SK-MEL-5 (cell line): ENCODE measurements at regions not wholly inside any gene's neighbourhood (a gene's known extent, or its start where the extent isn't known, plus 50 kb on each side); places are given as distances from the start of the nearest gene placed in this dataset.
"Not testable (repeated sequence)": the region's sequence is repeated elsewhere in the genome, so short reads cannot be mapped to it uniquely, and the experiment has no call there.

Experiments
- DNase-seq: peaks from one replicate; pipeline ENCODE4 v3.0.0-alpha.2; 2016; ENCODE audit warnings: low read depth, low spot score
- in situ Hi-C: cut with HindIII; loops from 2 replicates; pipeline ENCODE4 v1.10.0; 2016; ENCODE audit warnings: low sequenced_read_pairs, high pct_unique_total_duplicates, low pct_unique_long_range_greater_than_20kb

DNA sequence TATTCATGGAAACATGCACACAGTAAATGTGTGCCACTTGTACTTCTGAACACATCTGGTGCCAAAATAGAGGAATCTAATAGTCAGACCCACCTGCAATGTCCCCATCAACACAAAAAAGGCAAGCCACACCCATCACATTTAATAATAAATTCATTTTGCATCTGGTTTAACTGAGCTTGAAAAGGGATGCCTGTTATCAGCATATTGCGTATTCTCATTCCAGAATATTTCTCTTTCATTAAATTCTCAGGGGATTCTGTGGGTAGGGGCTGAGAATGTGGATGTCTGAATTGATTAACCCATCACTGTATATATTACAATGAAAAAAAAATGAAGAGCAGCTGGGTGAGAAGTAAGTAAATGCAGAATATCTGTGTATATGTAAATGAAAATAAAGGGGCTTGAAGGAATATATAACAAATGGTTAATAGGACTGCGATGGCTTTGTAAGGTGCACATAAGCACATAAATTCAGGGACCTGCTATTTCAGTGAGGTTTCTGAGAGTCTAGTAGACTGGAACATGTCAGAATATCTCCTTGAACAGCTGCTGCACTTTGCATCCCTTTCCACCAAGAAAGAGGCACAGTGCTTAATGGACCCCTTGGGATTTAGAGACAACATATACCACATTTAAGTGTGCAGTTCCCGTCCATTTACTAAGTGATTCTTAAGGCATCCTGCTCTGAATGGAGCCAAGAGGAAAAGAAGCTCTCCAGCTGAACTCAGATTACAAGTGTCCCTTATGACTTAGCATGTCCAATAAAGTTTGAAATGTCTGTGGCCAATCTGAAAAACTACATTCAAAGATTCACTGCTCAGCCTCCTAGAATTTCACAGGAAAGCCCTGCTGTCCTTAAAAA is 104.1 kb upstream of the NIPBL start:
- DNase-seq: no peak
- in situ Hi-C loops: no loop called here

- in situ Hi-C loops: no loop called here
- DNase-seq: peak; percentile 88
Measured at GRCh38 chr5:36777105-36777757, 99.3 kb upstream of the NIPBL start.

- in situ Hi-C loops: no loop called here
- DNase-seq: no peak
Measured at GRCh38 chr5:36778336-36778735, 98.2 kb upstream of the NIPBL start.

DNA sequence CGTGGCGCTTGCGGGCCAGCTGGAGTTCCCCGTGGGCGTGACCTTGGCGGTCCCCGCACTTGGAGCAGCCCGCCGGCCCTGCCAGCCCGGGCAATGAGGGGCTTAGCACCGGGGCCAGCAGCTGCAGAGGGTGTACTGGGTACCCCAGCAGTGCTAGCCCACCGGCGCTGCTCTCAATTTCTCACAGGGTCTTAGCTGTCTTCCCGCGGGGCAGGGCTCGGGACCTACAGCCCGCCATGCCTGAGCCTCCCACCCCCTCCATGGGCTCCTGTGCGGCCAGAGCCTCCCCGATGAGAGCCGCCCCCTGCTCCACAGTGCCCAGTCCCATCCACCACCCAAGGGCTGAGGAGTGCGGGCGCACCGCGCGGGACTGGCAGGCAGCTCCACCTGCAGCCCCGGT is 94.0 kb upstream of the NIPBL start:
- in situ Hi-C loops, DNase-seq: not testable (repeated sequence)

GRCh38 chr5:36786448-36787012 is 90.0 kb upstream of the NIPBL start:
- DNase-seq: no peak
- in situ Hi-C loops: no loop called here

GRCh38 chr5:36787365-36788093 is 89.0 kb upstream of the NIPBL start:
- in situ Hi-C loops: no loop called here
- DNase-seq: no peak

DNA sequence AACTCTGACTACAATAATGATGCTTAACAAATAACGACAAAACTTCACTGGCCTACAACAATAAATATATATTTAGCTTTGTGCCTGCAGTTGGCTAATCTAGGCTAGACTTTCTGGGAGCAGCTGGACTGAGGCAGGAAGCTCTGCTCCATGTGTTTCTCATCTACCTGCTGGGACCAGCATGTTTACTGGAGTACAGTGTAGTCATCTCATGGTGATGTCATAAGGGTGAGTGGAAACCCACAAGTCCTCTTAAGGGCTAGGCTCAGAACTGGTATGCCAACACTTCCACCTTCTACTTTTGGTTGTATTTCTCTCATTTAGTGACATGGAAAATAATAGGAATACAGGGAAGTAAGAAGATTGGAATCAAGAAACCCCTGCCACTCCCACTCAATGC is 85.7 kb upstream of the NIPBL start:
- in situ Hi-C loops: no loop called here
- no peak for DNase-seq

GRCh38 chr5:36792560-36793180 is 83.9 kb upstream of the NIPBL start:
- in situ Hi-C loops: no loop called here

GRCh38 chr5:36795366-36795765 is 81.2 kb upstream of the NIPBL start:
- DNase-seq: no peak
- in situ Hi-C loops: no loop called here

More at GRCh38 chr5:36792560-36793180, 83.9 kb upstream of the NIPBL start:
- DNase-seq: peak; percentile 57

- in situ Hi-C loops: no loop called here
- DNase-seq: no peak
Measured at GRCh38 chr5:36796155-36796554, 80.4 kb upstream of the NIPBL start.

GRCh38 chr5:36801523-36801922 is 75.0 kb upstream of the NIPBL start:
- DNase-seq: no peak
- in situ Hi-C loops: no loop called here

- no peak for DNase-seq
- in situ Hi-C loops: no loop called here
Measured at GRCh38 chr5:36802187-36802586, 74.4 kb upstream of the NIPBL start.

- DNase-seq, in situ Hi-C loops: not testable (repeated sequence)
Measured at GRCh38 chr5:36813249-36813648, 63.3 kb upstream of the NIPBL start.

- in situ Hi-C loops: no loop called here
- DNase-seq: no peak
Measured at GRCh38 chr5:36815871-36816270, 60.7 kb upstream of the NIPBL start.

DNA sequence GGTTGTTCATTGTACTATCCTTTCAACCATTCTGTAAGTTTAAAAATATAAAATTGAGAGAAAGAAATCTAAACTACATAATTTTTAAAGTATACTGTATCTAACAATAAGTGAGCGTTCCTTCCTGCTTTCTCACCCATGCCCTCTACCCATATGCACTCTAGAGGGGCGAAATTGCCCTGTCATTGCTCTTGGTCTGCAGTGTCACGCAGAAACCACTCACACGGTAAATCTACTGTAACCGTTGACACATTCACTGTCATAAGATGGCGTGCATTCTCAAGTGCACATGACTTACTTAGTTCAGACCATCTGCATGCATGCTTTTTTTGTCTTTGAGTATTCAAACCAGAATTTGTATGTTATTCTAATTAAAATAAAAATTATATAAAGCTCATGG is 55.7 kb upstream of the NIPBL start:
- in situ Hi-C loops: no loop called here
- DNase-seq: peak; percentile 60

DNA sequence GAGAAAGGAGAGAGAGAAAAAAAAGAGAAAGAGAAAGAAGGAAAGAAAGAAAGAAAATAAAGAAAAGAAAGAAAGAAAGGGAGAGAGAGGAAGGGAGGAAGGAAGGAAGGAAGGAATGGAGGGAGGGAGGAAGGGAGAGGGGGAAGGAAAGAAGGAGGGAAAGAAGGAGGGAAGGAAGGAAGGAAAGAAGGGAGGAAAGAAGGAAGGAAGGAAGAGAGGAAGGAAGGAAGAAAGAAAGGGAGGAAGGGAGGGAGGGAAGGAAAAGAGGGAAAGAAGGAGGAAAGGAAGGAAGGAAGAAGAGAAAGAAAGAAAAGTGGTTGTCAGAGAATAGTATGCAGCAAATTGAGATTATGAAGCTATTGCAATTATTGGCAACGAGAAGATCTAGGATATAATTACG is 49.9 kb upstream of the NIPBL start:
- DNase-seq: no peak
- in situ Hi-C loops: no loop called here
